H1 (cell line): ENCODE measurements at regions not wholly inside any gene's neighbourhood (a gene's known extent, or its start where the extent isn't known, plus 50 kb on each side); places are given as distances from the start of the nearest gene placed in this dataset.

Experiments used
- ASH2L ChIP-seq: fragments of 200-600, 300-600 bp; sonication (generic); IDR thresholded peaks from one replicate; pipeline ENCODE4 v1.7.1; 2017; ENCODE audit warnings: low read length
- SP1 ChIP-seq: IDR thresholded peaks from 2 replicates; pipeline ENCODE4 v1.6.1; 2011; ENCODE audit warnings: low read depth, low read length

DNA sequence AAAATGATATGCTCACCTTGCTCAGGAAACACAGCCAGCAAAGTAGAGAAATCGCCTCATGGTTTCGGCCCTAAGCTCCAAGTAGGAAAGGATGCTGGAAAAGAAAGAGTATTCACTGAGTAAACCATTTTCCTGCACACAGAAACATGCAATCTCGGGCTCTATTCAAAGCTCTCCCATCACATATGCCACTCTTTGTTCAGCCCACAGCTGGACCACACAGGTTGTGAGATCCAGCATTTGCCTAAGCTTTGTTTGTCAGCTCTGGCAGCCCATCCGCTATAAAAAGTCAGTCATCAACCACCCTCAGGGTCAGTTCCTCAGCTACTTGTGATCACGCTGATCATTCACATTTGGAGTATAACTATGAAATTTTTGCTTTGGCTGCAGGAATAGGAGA is 96.5 kb upstream of the SMARCA2 start (continued):
- TF ChIP-seq SP1 (no peak), ASH2L (no peak)
